PC-3 (cell line): ENCODE measurements at regions not wholly inside any gene's neighbourhood (a gene's known extent, or its start where the extent isn't known, plus 50 kb on each side); places are given as distances from the start of the nearest gene placed in this dataset.
A peak's percentile ranks its signal among the peaks of the same experiment; 100 is the strongest.

Source experiments
- ATAC-seq: fragments of 200-7000 bp; cut with Tn5 transposase; 2 replicates; pipeline ENCODE4 v1.9.1; 2020; ENCODE audit warnings: mild to moderate bottlenecking, moderate library complexity
- BruUV-seq: library from RNA; stranded (reverse); fragments of 400-500 nt; replicated peaks from 2 replicates; lab custom pipeline; 2021; lab: Mats Ljungman, UMichigan
- CTCF ChIA-PET: fragments of 300-600 bp; sonication (Branson Sonifier 250); formaldehyde crosslinking; loops from one replicate; lab custom pipeline; 2022; ENCODE audit warnings: antibody characterized with exemption; lab: Charles Lee
- POLR2A ChIA-PET: fragments of 300-600 bp; sonication (Branson Sonifier 250); formaldehyde crosslinking; loops from one replicate; lab custom pipeline; 2022; ENCODE audit warnings: antibody characterized with exemption; ENCODE audit not compliant: unreplicated experiment; lab: Charles Lee
- DNase-seq: peaks from one replicate; pipeline ENCODE4 v3.0.0-alpha.2; 2015
- H2AFZ ChIP-seq: fragments of 300-600 bp; sonication (generic); 2 replicates; pipeline ENCODE4 v1.6.0; 2016; ENCODE audit warnings: antibody characterized with exemption, low read length
- H3F3A ChIP-seq: fragments of 300-600 bp; sonication (generic); one replicate; pipeline ENCODE4 v1.6.0; 2017; ENCODE audit warnings: antibody characterized with exemption, low read length, control low read depth, mild to moderate bottlenecking; ENCODE audit not compliant: unreplicated experiment
- H3K27ac ChIP-seq: fragments of 300-600 bp; sonication (generic); 2 replicates; pipeline ENCODE4 v1.5.1; 2016; ENCODE audit warnings: mild to moderate bottlenecking, low read length
- H3K27me3 ChIP-seq: fragments of 300-600 bp; sonication (generic); 2 replicates; pipeline ENCODE4 v1.6.1; 2016; ENCODE audit warnings: low read length, mixed read lengths
- H3K36me3 ChIP-seq: fragments of 300-600 bp; sonication (generic); 2 replicates; pipeline ENCODE4 v1.6.1; 2016; ENCODE audit warnings: low read depth, mixed run types, low read length, mixed read lengths
- H3K4me1 ChIP-seq: fragments of 300-600 bp; sonication (generic); 2 replicates; pipeline ENCODE4 v1.5.1; 2016; ENCODE audit warnings: low read length; ENCODE audit not compliant: insufficient read depth
- H3K4me2 ChIP-seq: fragments of 300-600 bp; sonication (generic); 2 replicates; pipeline ENCODE4 v1.6.0; 2016; ENCODE audit warnings: low read length
- H3K4me3 ChIP-seq: fragments of 300-600 bp; sonication (generic); 2 replicates; pipeline ENCODE4 v1.5.1; 2016; ENCODE audit warnings: mild to moderate bottlenecking, low read length, mixed read lengths
- H3K79me2 ChIP-seq: fragments of 300-600 bp; sonication (generic); 2 replicates; pipeline ENCODE4 v1.6.1; 2017; ENCODE audit warnings: low read length, mixed read lengths
- H3K9ac ChIP-seq: fragments of 300-600 bp; sonication (generic); 2 replicates; pipeline ENCODE4 v1.6.0; 2016; ENCODE audit warnings: mild to moderate bottlenecking, low read length
- H3K9me2 ChIP-seq: fragments of 300-600 bp; sonication (generic); replicated peaks from 2 replicates; pipeline ENCODE4 v1.6.1; 2016; ENCODE audit warnings: mixed run types, low read length, mixed read lengths
- H3K9me3 ChIP-seq: fragments of 300-600 bp; sonication (generic); 2 replicates; pipeline ENCODE4 v1.6.1; 2016; ENCODE audit warnings: low read length, mixed read lengths
- H4K20me1 ChIP-seq: fragments of 300-600 bp; sonication (generic); 2 replicates; pipeline ENCODE4 v1.6.1; 2016; ENCODE audit warnings: low read length, mixed read lengths
- CTCF ChIP-seq: fragments of 300-600 bp; sonication (generic); conservative IDR thresholded peaks from 2 replicates; pipeline ENCODE4 v1.5.1; 2017; ENCODE audit warnings: antibody characterized with exemption, low read depth, mild to moderate bottlenecking, low read length
- EZH2 ChIP-seq: fragments of 300-600 bp; sonication (generic); IDR thresholded peaks from one replicate; pipeline ENCODE4 v1.6.1; 2017; ENCODE audit warnings: antibody characterized with exemption, mild to moderate bottlenecking, low read length; ENCODE audit not compliant: unreplicated experiment
- EZH2phosphoT487 ChIP-seq: fragments of 300-600 bp; sonication (generic); IDR thresholded peaks from 2 replicates; pipeline ENCODE4 v1.6.1; 2018; ENCODE audit warnings: mild to moderate bottlenecking, antibody characterized with exemption, low read length, borderline replicate concordance
- intact Hi-C: fragments of 100-400 bp; cut with micrococcal nuclease; formaldehyde crosslinking; loops from 2 replicates; pipeline ENCODE4 v1.9.0; 2023

GRCh38 chr12:90275088-90275487, 566.5 kb upstream of the ATP2B1 start:
- Histone ChIP-seq H3K79me2 (no peaks in the 10 kb centered on the region), H3K9ac (no peak overlapping the region), H3K4me3 (no peak overlapping the region), H4K20me1 (no peaks in the 10 kb centered on the region), H3K9me2 (no peaks in the 10 kb centered on the region), H3K27ac (no peak overlapping the region), H3F3A (no peaks in the 10 kb centered on the region), H3K4me1 (no peaks in the 10 kb centered on the region), H3K27me3 (no peaks in the 10 kb centered on the region), H3K36me3 (no peaks in the 10 kb centered on the region), H3K9me3 (no peaks in the 10 kb centered on the region), H3K4me2 (no peak overlapping the region), H2AFZ (no peak overlapping the region)
- intact Hi-C loops, result no loop called here
- no TSS peak for BruUV-seq
- TF ChIP-seq CTCF (no peak), EZH2phosphoT487 (no peak), EZH2 (no peak)
- POLR2A ChIA-PET, result no interaction called here
- CTCF ChIA-PET, result no interaction called here
- no peak for DNase-seq
- no peak for ATAC-seq

GRCh38 chr12:90274407-90274806, 565.8 kb upstream of the ATP2B1 start:
- DNase-seq, result peak; percentile 9
- no peaks in the 10 kb centered on the region for H3K36me3 ChIP-seq
- H3K4me2 ChIP-seq, result no peak overlapping the region
- TF ChIP-seq CTCF (peak; percentile 34; the same call in 1 of the 2 replicates), EZH2 (no peak)
- H3K9me3 ChIP-seq, result no peaks in the 10 kb centered on the region
- ATAC-seq, result peak; percentile 76
- intact Hi-C loops, result loop anchor here (1.0 kb wide), 1 partner anchor 416 kb away; no protein-coding TSS in a partner anchor
- H3K27me3 ChIP-seq, result no peaks in the 10 kb centered on the region
- no peaks in the 10 kb centered on the region for H3F3A ChIP-seq
- H3K4me3 ChIP-seq, result no peak overlapping the region
- no peaks in the 10 kb centered on the region for H3K4me1 ChIP-seq
- CTCF ChIA-PET, result interaction anchor here (0.5 kb wide), 1 partner anchor 568 kb away, joined by 3 read pairs; no protein-coding TSS in a partner anchor
- POLR2A ChIA-PET, result no interaction called here
- no TSS peak for BruUV-seq
- no peaks in the 10 kb centered on the region for H3K9me2 ChIP-seq
- no peak overlapping the region for H3K27ac ChIP-seq
- no peaks in the 10 kb centered on the region for H4K20me1 ChIP-seq
- no peaks in the 10 kb centered on the region for H3K79me2 ChIP-seq
- no peak overlapping the region for H2AFZ ChIP-seq
- H3K9ac ChIP-seq, result no peak overlapping the region

GRCh38 chr12:90268574-90268973, 559.9 kb upstream of the ATP2B1 start:
- Histone ChIP-seq H3K4me2 (no peak overlapping the region), H3K27me3 (no peaks in the 10 kb centered on the region), H2AFZ (no peak overlapping the region), H3K4me1 (no peaks in the 10 kb centered on the region), H3K4me3 (no peak overlapping the region), H3F3A (no peaks in the 10 kb centered on the region), H3K9ac (no peak overlapping the region), H3K27ac (no peak overlapping the region), H3K79me2 (no peaks in the 10 kb centered on the region), H4K20me1 (no peaks in the 10 kb centered on the region), H3K9me2 (no peaks in the 10 kb centered on the region), H3K36me3 (no peaks in the 10 kb centered on the region), H3K9me3 (no peaks in the 10 kb centered on the region)
- TF ChIP-seq EZH2 (no peak), EZH2phosphoT487 (no peak), CTCF (no peak)
- ATAC-seq (no peak), DNase-seq (no peak)
- intact Hi-C loops, result no loop called here
- ChIA-PET CTCF (no interaction called here), POLR2A (no interaction called here)
- no TSS peak for BruUV-seq
